AG09309 (cell line): ENCODE measurements at regions not wholly inside any gene's neighbourhood (a gene's known extent, or its start where the extent isn't known, plus 50 kb on each side); places are given as distances from the start of the nearest gene placed in this dataset.
A peak's percentile ranks its signal among the peaks of the same experiment; 100 is the strongest.
"Not testable (repeated sequence)": the region's sequence is repeated elsewhere in the genome, so short reads cannot be mapped to it uniquely, and the experiment has no call there.

Experiments
- DNase-seq: peaks from one replicate; pipeline ENCODE4 v3.0.0-alpha.2; 2010; ENCODE audit warnings: low read depth
- H3K4me3 ChIP-seq: 2 replicates; pipeline ENCODE4 v1.5.1; 2011; ENCODE audit warnings: mild to moderate bottlenecking, low read depth, low read length, moderate library complexity; ENCODE audit not compliant: control insufficient read depth
- TF ChIP-seq, protein P1 (sequence below): IDR thresholded peaks from 2 replicates; pipeline ENCODE4 v1.5.1; 2011; ENCODE audit warnings: mild to moderate bottlenecking, low read depth, low read length, inconsistent platforms; ENCODE audit not compliant: insufficient read depth, control insufficient read depth; ENCODE audit errors: missing control alignments

DNA sequence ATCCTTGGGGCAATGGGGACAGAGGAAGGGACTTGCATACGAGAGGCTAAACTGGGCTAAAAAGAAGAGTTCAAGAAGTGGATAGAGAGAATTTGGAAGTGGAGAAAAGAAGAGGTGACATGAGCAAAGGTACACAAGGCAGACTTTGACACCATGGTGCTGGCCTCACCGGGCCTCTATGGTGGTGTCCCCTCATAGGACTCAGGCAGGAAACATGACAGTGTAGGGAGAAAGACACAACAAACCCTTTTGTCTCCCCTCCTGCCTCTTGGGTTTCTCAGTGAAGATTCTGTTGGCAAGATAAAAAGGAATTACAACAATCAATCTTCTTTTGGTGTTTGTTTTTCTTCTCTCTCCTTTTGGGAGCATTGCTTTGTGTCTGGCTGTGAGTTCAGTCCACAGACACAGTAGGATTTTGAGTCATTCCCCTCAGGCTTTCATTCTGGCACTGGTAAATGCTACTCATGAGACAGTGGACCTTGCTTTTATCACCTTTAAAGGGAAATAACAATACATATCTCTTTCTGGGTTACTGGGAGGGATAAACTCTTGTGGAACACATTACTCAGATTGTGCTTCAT lies 827.7 kb downstream of the TNS3 start:
- peak; percentile 63 for DNase-seq
- TF ChIP-seq, protein P1, sequence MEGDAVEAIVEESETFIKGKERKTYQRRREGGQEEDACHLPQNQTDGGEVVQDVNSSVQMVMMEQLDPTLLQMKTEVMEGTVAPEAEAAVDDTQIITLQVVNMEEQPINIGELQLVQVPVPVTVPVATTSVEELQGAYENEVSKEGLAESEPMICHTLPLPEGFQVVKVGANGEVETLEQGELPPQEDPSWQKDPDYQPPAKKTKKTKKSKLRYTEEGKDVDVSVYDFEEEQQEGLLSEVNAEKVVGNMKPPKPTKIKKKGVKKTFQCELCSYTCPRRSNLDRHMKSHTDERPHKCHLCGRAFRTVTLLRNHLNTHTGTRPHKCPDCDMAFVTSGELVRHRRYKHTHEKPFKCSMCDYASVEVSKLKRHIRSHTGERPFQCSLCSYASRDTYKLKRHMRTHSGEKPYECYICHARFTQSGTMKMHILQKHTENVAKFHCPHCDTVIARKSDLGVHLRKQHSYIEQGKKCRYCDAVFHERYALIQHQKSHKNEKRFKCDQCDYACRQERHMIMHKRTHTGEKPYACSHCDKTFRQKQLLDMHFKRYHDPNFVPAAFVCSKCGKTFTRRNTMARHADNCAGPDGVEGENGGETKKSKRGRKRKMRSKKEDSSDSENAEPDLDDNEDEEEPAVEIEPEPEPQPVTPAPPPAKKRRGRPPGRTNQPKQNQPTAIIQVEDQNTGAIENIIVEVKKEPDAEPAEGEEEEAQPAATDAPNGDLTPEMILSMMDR, result no peak
- H3K4me3 ChIP-seq, result no peak overlapping the region

DNA sequence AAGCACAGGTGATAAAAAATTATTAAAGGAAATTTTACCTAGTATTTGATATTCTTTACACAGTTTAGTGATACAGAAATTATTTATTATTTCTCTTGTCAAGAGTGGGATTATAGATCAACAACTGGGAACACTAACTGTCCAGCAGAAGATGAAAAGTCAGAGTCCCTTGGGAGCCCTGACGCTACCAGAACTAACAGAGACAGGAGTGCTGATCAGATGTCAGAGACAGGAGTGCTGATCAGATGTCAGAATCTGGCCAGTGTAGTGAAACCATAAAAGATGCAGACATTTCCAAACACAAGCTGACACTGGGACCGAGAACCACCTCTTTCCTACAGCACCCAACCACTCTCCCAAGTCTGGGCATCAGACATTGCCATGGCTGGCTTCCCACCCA lies 828.2 kb downstream of the TNS3 start:
- DNase-seq, result no peak
- TF ChIP-seq, protein P1, result no peak
- no peak overlapping the region for H3K4me3 ChIP-seq

DNA sequence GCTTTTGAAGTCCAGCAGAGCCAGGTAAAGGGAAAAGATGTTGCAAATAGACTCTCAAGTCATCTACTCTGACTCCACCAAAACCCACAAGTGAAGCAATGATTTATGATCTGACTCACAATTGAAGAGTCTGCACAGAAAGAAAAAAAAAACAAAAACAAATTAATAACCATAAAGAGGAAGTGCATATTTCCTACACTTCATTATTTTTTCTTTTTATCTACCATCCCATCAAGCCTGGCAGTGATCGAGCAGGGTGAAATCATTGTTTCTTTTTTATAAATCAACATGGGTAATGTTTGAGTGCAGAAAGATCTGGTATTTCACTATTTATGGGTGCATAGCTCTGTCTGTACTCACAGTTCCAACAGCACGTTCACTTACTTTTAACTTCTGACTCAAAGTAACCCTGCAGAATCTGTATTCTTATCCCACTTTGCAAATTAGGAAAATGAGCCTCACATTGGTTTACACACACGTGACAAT lies 829.0 kb downstream of the TNS3 start:
- peak; percentile 85 for DNase-seq
- H3K4me3 ChIP-seq, result no peak overlapping the region
- TF ChIP-seq, protein P1, result no peak

DNA sequence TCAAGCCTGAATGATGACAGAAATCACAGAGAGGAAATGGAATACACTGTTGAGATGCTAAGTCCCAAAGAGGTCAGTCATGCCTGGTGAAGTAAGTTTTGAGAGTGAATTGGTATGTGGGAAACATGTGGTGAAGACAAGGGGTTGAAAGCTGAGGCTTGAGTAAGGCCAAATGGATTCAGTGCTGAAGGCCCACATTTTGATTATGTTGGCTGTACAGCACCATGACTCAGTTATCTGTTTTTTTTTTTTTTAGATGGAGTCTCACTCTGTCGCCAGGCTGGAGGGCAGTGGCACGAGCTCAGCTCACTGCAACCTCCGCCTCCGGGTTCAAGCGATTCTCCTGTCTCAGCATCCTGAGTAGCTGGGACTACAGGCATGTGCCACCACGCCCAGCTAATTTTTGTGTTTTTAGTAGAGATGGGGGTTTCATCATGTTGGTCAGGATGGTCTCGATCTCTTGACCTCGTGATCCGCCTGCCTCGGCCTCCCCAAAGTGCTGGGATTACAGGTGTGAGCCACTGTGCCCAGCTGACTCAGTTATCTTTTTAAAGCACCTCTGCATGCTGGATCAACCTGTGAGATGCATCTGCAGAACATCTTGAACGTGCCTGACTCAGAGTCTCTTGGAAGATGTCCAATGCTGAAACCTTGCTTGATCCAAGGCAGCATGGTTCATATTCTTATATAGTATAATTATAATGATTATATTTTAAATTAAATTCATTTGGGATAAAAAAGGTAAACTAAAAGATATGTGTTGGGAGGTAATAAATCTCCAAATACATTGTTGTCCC lies 829.8 kb downstream of the TNS3 start:
- not testable (repeated sequence) for H3K4me3 ChIP-seq
- peak; percentile 43 for DNase-seq

DNA sequence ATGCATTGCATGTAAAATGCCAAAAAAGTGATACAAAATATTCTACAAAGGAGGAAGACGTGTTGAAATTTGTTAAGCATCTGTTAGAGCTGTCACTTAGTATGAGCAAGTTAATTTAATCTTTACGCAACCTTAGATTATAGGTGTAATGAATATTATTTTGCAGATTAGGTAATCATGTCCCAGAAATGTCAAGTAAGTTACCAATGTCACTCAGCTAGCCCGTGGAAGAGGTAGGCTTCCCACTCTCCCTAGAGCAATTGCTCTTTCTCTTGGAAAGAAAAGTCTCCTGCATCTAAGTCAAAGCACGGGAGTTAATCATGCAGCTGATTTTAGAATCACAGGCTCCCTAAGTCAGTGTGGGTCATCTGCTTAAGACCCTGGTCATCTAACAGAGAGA lies 830.4 kb upstream of the IGFBP3 start:
- no peak overlapping the region for H3K4me3 ChIP-seq
- DNase-seq, result no peak
- TF ChIP-seq, protein P1, result no peak

DNA sequence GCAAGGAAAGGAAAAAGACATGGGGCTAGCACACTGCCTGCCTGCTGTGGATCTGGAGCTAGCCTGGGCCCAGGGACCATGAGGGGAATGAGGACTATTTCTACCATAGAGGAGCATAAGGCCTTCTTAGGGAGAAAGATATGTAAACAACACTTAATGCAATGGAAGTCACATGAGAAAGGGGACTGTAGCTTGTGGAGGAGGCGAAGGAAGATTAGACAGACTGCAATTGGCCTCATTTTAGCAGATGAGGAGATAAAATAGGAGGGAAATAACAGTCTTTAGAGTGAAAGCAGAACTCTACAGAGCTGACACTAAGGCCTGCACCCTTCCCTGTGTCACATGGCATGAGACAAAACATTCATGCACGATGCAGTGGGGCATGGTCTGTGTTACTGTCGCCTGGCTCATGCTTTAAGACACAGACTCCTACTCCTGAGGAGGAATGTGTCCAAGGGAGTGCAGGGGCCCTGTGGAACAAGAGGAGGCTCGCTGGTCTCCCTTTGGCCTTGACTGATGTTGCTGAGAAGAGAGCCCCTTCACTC lies 829.3 kb upstream of the IGFBP3 start:
- TF ChIP-seq, protein P1, result no peak
- no peak for DNase-seq
- no peak overlapping the region for H3K4me3 ChIP-seq
